ENCODE measurements at regions not wholly inside any gene's neighbourhood (a gene's known extent, or its start where the extent isn't known, plus 50 kb on each side); places are given as distances from the start of the nearest gene placed in this dataset.

- intact Hi-C loops (cut with DNase I) = no loop called here
- Histone ChIP-seq H3K9me3 (no peaks in the 10 kb centered on the region), H3K4me3 (no peak overlapping the region), H3K27ac (no peak overlapping the region), H3K4me1 (no peaks in the 10 kb centered on the region), H3K27me3 (no peaks in the 10 kb centered on the region), H3K36me3 (no peaks in the 10 kb centered on the region)
- DNase-seq = no peak
- 74 to 83% methylated on average over 5 of the region's 5 CpGs for WGBS, 2 donors
- TF ChIP-seq CTCF (IDR thresholded peaks at IDR 0.05) = no peak
- TF ChIP-seq POLR2A (IDR thresholded peaks at IDR 0.05) = no peak
Measured at GRCh38 chr5:179478624-179479023, 71.7 kb upstream of the RUFY1 start.

GRCh38 chr5:179475208-179475751 is 75.1 kb upstream of the RUFY1 start:
- Histone ChIP-seq H3K36me3 (no peaks in the 10 kb centered on the region), H3K27ac (no peak overlapping the region), H3K27me3 (no peaks in the 10 kb centered on the region), H3K4me1 (no peaks in the 10 kb centered on the region), H3K9me3 (no peaks in the 10 kb centered on the region), H3K4me3 (no peak overlapping the region)
- DNase-seq = no peak
- WGBS, 2 donors = 52 to 71% methylated on average over 14 to 16 of the region's 19 CpGs
- TF ChIP-seq POLR2A (IDR thresholded peaks at IDR 0.05) = no peak
- TF ChIP-seq CTCF (IDR thresholded peaks at IDR 0.05) = no peak
- intact Hi-C loops (cut with DNase I) = no loop called here

- no peak for DNase-seq
- Histone ChIP-seq H3K4me3 (no peak overlapping the region), H3K9me3 (no peaks in the 10 kb centered on the region), H3K27ac (no peak overlapping the region), H3K4me1 (no peaks in the 10 kb centered on the region), H3K36me3 (no peaks in the 10 kb centered on the region), H3K27me3 (no peaks in the 10 kb centered on the region)
- 63 to 82% methylated on average over 5 to 18 of the region's 18 CpGs for WGBS, 2 donors
- intact Hi-C loops (cut with DNase I) = no loop called here
- TF ChIP-seq CTCF (IDR thresholded peaks at IDR 0.05) (no peak), POLR2A (IDR thresholded peaks at IDR 0.05) (no peak)
Measured at GRCh38 chr5:179472641-179473040, 77.7 kb upstream of the RUFY1 start.

GRCh38 chr5:179472174-179472573 is 78.2 kb upstream of the RUFY1 start:
- 50% methylated on average over 4 of the region's 4 CpGs for WGBS, 2 donors
- TF ChIP-seq CTCF (IDR thresholded peaks at IDR 0.05) (no peak), POLR2A (IDR thresholded peaks at IDR 0.05) (no peak)
- intact Hi-C loops (cut with DNase I) = no loop called here

GRCh38 chr5:179470201-179470600 is 80.2 kb upstream of the RUFY1 start:
- Histone ChIP-seq H3K9me3 (no peaks in the 10 kb centered on the region), H3K27ac (no peak overlapping the region), H3K4me1 (no peaks in the 10 kb centered on the region), H3K36me3 (no peaks in the 10 kb centered on the region), H3K27me3 (no peaks in the 10 kb centered on the region), H3K4me3 (no peak overlapping the region)
- TF ChIP-seq CTCF (IDR thresholded peaks at IDR 0.05) = no peak
- no peak for TF ChIP-seq POLR2A (IDR thresholded peaks at IDR 0.05)
- no peak for DNase-seq
- WGBS, 2 donors = 67 to 81% methylated on average over 5 to 8 of the region's 11 CpGs
- intact Hi-C loops (cut with DNase I) = no loop called here

More at GRCh38 chr5:179472174-179472573, 78.2 kb upstream of the RUFY1 start:
- Histone ChIP-seq H3K36me3 (no peaks in the 10 kb centered on the region), H3K27ac (no peak overlapping the region), H3K4me1 (no peaks in the 10 kb centered on the region), H3K4me3 (no peak overlapping the region), H3K9me3 (no peaks in the 10 kb centered on the region), H3K27me3 (no peaks in the 10 kb centered on the region)
- no peak for DNase-seq
